ENCODE measurements at regions not wholly inside any gene's neighbourhood (a gene's known extent, or its start where the extent isn't known, plus 50 kb on each side); places are given as distances from the start of the nearest gene placed in this dataset.

- Histone ChIP-seq H3K23ac (ENCODE audit: insufficient read length) (no peak overlapping the region), H3K4ac (replicated peaks; ENCODE audit: insufficient read length, low read depth, low read length) (no peak overlapping the region), H4K5ac (ENCODE audit: insufficient read length, low read depth, low read length) (no peak overlapping the region), H4K91ac (replicated peaks; ENCODE audit: insufficient read length, low read length) (no peak overlapping the region), H3K4me2 (ENCODE audit: insufficient read depth in 1 of 2, low read depth in 2 of 2, low read length in 2 of 2) (no peak overlapping the region), H3K56ac (replicated peaks; ENCODE audit: insufficient read length, low read depth, low read length) (no peak overlapping the region), H3K14ac (ENCODE audit: insufficient read length) (no peak overlapping the region), H3K4me3 (ENCODE audit: extremely low read depth in 1 of 4, insufficient read depth in 2 of 4, low read depth in 3 of 4, low read length in 4 of 4) (no peak overlapping the region), H2BK120ac (replicated peaks; ENCODE audit: low read depth, low read length) (no peak overlapping the region), H2AK5ac (ENCODE audit: low read depth, low read length) (no peak overlapping the region), H3K23me2 (ENCODE audit: low read depth, low read length) (no peaks in the 10 kb centered on the region), H3K36me3 (ENCODE audit: control insufficient read depth in 2 of 4, insufficient read depth in 4 of 4, low read length in 3 of 4) (no peaks in the 10 kb centered on the region), H3K9ac (replicated peaks in 1 of 4; ENCODE audit: extremely low read depth in 1 of 4, low read depth in 3 of 4, low read length in 3 of 4) (no peak overlapping the region), H3K79me1 (ENCODE audit: low read depth, low read length) (no peaks in the 10 kb centered on the region), H3K18ac (ENCODE audit: extremely low read depth, low read length) (no peak overlapping the region), H2BK20ac (ENCODE audit: low read length) (no peak overlapping the region), H3K9me3 (ENCODE audit: insufficient read depth in 2 of 2, low read depth in 1 of 2, low read length in 1 of 2) (no peaks in the 10 kb centered on the region), H2BK12ac (ENCODE audit: low read depth, low read length) (no peak overlapping the region), H2AFZ (ENCODE audit: low read length) (no peak overlapping the region), H2BK5ac (ENCODE audit: low read depth, low read length) (no peak overlapping the region), H3K79me2 (ENCODE audit: control insufficient read depth in 1 of 2, insufficient read depth in 2 of 2, low read length in 2 of 2) (no peaks in the 10 kb centered on the region), H3K27me3 (replicated peaks in 1 of 4; ENCODE audit: control insufficient read depth in 3 of 4, extremely low read depth in 1 of 4, insufficient read depth in 3 of 4, low read length in 3 of 4) (no peaks in the 10 kb centered on the region), H4K20me1 (replicated peaks in 1 of 2; ENCODE audit: control insufficient read depth in 1 of 2, insufficient read depth in 2 of 2, low read length in 2 of 2) (no peaks in the 10 kb centered on the region), H3K27ac (ENCODE audit: low read depth, low read length) (no peak overlapping the region), H2BK15ac (ENCODE audit: low read length) (no peak overlapping the region), H4K8ac (ENCODE audit: extremely low read depth, insufficient read depth, low read length) (no peak overlapping the region), H3K4me1 (replicated peaks in 1 of 4; ENCODE audit: control insufficient read depth in 3 of 4, insufficient read depth in 4 of 4, low read length in 3 of 4) (no peaks in the 10 kb centered on the region)
- FAIRE-seq (no peak), DNase-seq (ENCODE audit: low read depth in 1 of 2, low spot score in 2 of 2) (no peak)
- ChIA-PET CTCF (ENCODE audit: partially characterized antibody) (no interaction called here), POLR2A (ENCODE audit: partially characterized antibody) (no interaction called here)
- TF ChIP-seq GTF2F1 (IDR thresholded peaks at IDR 0.05; ENCODE audit: borderline replicate concordance, low read depth, low read length) (no peak), CTBP2 (IDR thresholded peaks at IDR 0.05; ENCODE audit: borderline replicate concordance, insufficient read depth, insufficient read length, low read length) (no peak), RFX5 (IDR thresholded peaks at IDR 0.05; ENCODE audit: borderline replicate concordance, low read depth, low read length) (no peak), SP2 (IDR thresholded peaks at IDR 0.05; ENCODE audit: low read length) (no peak), ASH2L (IDR thresholded peaks at IDR 0.05; ENCODE audit: low read length) (no peak), MAX (IDR thresholded peaks at IDR 0.05) (no peak), GABPA (IDR thresholded peaks at IDR 0.05; ENCODE audit: borderline replicate concordance, insufficient read depth, low read length) (no peak), JUND (IDR thresholded peaks at IDR 0.05; ENCODE audit: low read length) (no peak)
- WGBS, 2 experiments (ENCODE audit: extremely low coverage in 1 of 2, insufficient coverage in 1 of 2, insufficient read length in 1 of 2, insufficient replicate concordance in 2 of 2, low coverage in 1 of 2, low lambda C conversion rate in 2 of 2, missing lambda C conversion rate in 1 of 2) = 96% methylated on average over 7 of the region's 7 CpGs; no CpG with 5 or more reads in 1 of the 2 experiments
These were observed 180.9 kb upstream of the TBL1XR1 start for GRCh38 chr3:177378168-177378567.
